ENCODE measurements at regions not wholly inside any gene's neighbourhood (a gene's known extent, or its start where the extent isn't known, plus 50 kb on each side); places are given as distances from the start of the nearest gene placed in this dataset.
"Not testable (repeated sequence)": the region's sequence is repeated elsewhere in the genome, so short reads cannot be mapped to it uniquely, and the experiment has no call there.

DNA sequence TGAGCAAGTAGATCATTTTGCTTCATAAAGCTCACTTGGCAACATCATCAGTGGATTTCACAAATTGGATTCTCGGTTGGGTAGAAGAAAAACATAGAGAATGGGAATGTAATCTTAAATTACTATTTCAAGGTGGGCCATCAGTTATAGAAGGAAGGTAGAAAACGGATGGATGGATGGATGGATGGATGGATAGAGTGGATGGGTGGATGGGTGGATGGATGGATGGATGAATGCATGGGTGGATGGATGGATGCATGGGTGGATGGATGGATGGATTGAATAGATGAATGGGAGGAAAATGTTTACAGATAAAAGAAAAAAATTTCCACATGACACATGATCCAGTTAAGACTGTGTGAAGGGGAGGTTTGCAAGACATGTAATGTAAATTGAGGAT lies 159.7 kb downstream of the MEX3B start:
- in situ Hi-C loops (cut with HindIII; ENCODE audit: low pct_ligation_motif_present, low pct_unique_long_range_greater_than_20kb, low sequenced_read_pairs), result no loop called here
- no peak for DNase-seq

- DNase-seq, result no peak
- in situ Hi-C loops (cut with HindIII; ENCODE audit: low pct_ligation_motif_present, low pct_unique_long_range_greater_than_20kb, low sequenced_read_pairs), result no loop called here
Observed at GRCh38 chr15:81885135-81885534, 160.7 kb downstream of the MEX3B start.

GRCh38 chr15:81882504-81882903 lies 163.3 kb downstream of the MEX3B start:
- in situ Hi-C loops (cut with HindIII; ENCODE audit: low pct_ligation_motif_present, low pct_unique_long_range_greater_than_20kb, low sequenced_read_pairs), result no loop called here
- DNase-seq, result no peak

DNA sequence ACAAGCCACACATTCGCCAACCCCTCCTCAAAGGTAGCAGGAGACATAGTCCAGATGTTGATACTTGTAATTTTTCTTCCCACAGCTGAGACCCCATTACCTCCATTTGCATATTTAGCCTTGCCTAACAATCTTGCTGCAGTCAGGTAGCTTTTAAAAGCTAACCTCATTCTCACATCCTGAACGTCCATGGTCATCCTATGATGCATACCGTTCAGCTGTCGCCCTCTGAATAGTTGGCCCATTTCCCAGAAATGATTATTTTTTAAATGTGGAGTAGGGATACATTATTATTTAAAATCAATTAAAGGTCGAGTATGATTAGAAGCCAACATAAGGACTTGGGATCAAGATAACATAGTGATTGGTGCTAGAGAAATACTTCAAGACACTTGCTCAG lies 165.0 kb downstream of the MEX3B start:
- DNase-seq, result no peak

GRCh38 chr15:81880314-81880713 lies 165.5 kb downstream of the MEX3B start:
- in situ Hi-C loops (cut with HindIII; ENCODE audit: low pct_ligation_motif_present, low pct_unique_long_range_greater_than_20kb, low sequenced_read_pairs), result no loop called here
- DNase-seq, result no peak

More for the DNA sequence above, 165.0 kb downstream of the MEX3B start:
- in situ Hi-C loops (cut with HindIII; ENCODE audit: low pct_ligation_motif_present, low pct_unique_long_range_greater_than_20kb, low sequenced_read_pairs), result no loop called here

GRCh38 chr15:81875717-81876116 lies 170.1 kb downstream of the MEX3B start:
- DNase-seq, result not testable (repeated sequence)

DNA sequence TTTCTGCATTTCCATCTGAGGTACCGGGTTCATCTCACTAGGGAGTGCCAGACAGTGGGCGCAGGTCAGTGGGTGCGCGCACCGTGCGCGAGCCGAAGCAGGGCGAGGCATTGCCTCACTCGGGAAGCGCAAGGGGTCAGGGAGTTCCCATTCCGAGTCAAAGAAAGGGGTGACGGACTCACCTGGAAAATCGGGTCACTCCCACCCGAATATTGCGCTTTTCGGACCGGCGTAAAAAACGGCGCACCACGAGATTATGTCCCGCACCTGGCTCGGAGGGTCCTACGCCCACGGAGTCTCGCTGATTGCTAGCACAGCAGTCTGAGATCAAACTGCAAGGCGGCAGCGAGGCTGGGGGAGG lies 175.1 kb downstream of the MEX3B start:
- in situ Hi-C loops (cut with HindIII; ENCODE audit: low pct_ligation_motif_present, low pct_unique_long_range_greater_than_20kb, low sequenced_read_pairs); DNase-seq: not testable (repeated sequence)

More at GRCh38 chr15:81875717-81876116, 170.1 kb downstream of the MEX3B start:
- in situ Hi-C loops (cut with HindIII; ENCODE audit: low pct_ligation_motif_present, low pct_unique_long_range_greater_than_20kb, low sequenced_read_pairs), result not testable (repeated sequence)

DNA sequence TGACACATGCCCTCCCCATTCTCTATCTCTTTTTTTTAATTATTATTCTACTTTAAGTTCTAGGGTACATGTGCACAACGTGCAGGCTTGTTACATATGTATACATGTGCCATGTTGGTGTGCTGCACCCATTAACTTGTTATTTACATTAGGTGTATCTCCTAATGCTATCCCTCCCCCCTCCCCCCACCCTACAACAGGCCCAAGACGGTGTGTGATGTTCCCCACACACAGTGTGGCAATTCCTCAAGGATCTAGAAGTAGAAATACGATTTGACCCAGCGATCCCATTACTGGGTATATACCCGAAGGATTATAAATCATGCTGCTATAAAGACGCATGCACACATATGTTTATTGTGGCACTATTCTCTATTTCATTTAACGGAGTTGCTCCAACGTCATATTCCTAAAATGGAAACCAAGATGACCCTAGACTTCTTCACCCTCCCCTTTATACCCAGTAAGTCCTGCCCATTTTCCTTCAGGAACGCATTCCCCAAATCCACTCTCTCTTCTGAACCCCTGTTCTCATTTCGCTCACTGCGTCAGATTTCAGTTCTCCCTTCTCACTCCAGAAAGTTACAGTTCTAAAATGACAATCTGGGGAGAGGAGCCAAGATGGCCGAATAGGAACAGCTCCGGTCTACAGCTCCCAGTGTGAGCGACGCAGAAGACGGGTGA lies 175.6 kb downstream of the MEX3B start:
- in situ Hi-C loops (cut with HindIII; ENCODE audit: low pct_ligation_motif_present, low pct_unique_long_range_greater_than_20kb, low sequenced_read_pairs), result not testable (repeated sequence)

DNA sequence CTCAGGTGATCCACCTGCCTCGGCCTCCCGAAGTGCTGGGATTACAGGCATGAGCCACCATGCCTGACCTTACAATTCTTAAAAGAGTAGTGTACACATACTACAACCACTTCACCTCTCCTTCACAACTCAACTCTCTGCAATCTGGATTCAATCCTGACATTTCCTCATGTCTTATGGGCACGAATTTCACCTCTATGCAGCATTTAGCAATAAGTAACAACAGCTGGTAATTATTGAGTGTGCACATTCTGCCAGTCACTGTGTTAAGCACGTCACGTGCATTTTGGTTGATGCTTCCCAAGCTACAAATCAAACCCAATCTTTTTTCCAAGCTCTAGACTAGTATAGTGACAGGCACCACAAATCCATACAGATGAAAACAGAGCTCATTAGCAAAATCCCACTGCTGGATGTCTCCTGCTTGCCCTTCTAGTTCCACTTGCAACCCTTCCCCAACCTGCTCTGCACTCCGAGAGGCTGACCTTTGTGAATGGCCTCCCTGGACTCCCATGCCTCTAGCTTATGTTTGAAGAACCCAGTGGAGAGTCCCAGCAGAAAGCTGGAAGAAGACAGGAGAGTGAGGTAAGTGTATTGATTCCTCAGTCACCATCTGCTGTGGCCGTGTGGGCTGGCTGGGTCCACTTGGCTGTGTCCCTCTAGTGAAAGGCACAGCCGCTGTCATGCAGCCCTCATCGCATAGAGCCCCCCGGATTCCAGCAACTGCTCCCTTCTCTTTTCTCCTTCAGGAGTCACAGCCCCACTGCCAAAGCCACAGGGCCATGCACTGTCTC lies 176.5 kb downstream of the MEX3B start:
- in situ Hi-C loops (cut with HindIII; ENCODE audit: low pct_ligation_motif_present, low pct_unique_long_range_greater_than_20kb, low sequenced_read_pairs), result no loop called here

More for the DNA sequence above, 175.6 kb downstream of the MEX3B start:
- DNase-seq, result not testable (repeated sequence)

DNA sequence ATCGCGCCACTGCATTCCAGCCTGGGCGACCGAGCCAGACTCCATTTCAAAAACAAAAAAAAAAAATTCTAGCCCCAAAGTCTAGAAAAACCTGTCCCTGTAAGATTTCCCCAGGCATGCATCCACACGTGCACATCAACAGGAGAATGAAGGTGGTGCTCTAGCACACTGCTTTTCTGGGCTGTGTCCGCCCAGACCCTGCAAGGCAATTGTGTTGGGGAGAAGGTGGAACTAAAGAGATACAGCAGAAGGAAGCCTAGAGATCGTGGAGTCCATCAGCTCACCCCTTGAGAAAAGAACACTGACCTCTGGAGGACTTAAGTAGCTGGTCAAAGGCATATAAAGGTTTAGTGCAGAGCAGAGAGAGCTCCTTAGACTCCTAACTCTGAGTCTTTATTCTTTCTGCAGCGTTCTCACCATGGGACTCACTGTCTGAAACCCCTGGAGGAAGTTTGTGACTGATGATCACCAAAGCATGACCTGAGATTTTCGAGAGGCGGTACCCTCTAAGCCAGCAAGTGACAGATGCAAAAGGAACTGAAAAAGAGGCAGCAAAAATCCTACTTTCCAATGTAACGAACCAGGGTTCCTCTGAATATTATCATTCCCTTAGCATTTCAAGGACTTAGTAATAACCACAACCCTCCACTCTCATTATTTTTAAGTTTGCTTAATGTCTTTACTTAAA lies 179.8 kb downstream of the MEX3B start:
- in situ Hi-C loops (cut with HindIII; ENCODE audit: low pct_ligation_motif_present, low pct_unique_long_range_greater_than_20kb, low sequenced_read_pairs), result no loop called here
- DNase-seq, result no peak

More for the DNA sequence above, 176.5 kb downstream of the MEX3B start:
- no peak for DNase-seq

GRCh38 chr15:81863162-81863561 lies 182.7 kb downstream of the MEX3B start:
- in situ Hi-C loops (cut with HindIII; ENCODE audit: low pct_ligation_motif_present, low pct_unique_long_range_greater_than_20kb, low sequenced_read_pairs), result no loop called here
- no peak for DNase-seq

GRCh38 chr15:81859737-81860516 lies 185.9 kb downstream of the MEX3B start:
- DNase-seq, result no peak

DNA sequence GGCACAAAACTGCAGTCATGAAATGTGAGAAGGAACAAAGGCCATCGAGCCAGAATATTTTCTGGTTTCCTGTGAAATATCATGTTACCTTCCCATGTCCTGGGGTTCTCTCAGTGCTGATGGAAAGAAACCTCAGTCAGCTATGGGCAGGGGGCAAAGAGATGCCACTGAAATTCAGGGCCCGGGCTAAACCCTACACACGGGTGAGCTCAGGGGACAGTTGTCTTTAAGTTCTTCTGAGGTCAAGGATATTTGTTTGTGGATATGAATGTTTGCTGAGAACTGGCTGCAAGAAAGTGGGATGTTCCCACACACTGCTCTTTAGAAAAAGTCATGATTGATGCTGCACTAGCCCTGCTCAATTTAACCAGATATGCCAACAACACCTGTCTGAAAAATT lies 187.2 kb downstream of the MEX3B start:
- DNase-seq, result no peak
- in situ Hi-C loops (cut with HindIII; ENCODE audit: low pct_ligation_motif_present, low pct_unique_long_range_greater_than_20kb, low sequenced_read_pairs), result no loop called here

More at GRCh38 chr15:81859737-81860516, 185.9 kb downstream of the MEX3B start:
- in situ Hi-C loops (cut with HindIII; ENCODE audit: low pct_ligation_motif_present, low pct_unique_long_range_greater_than_20kb, low sequenced_read_pairs), result no loop called here

- in situ Hi-C loops (cut with HindIII; ENCODE audit: low pct_ligation_motif_present, low pct_unique_long_range_greater_than_20kb, low sequenced_read_pairs), result no loop called here
- DNase-seq, result no peak
Observed at GRCh38 chr15:81858136-81858535, 187.7 kb downstream of the MEX3B start.

- in situ Hi-C loops (cut with HindIII; ENCODE audit: low pct_ligation_motif_present, low pct_unique_long_range_greater_than_20kb, low sequenced_read_pairs), result no loop called here
Observed at GRCh38 chr15:81856634-81857026, 189.2 kb downstream of the MEX3B start.

DNA sequence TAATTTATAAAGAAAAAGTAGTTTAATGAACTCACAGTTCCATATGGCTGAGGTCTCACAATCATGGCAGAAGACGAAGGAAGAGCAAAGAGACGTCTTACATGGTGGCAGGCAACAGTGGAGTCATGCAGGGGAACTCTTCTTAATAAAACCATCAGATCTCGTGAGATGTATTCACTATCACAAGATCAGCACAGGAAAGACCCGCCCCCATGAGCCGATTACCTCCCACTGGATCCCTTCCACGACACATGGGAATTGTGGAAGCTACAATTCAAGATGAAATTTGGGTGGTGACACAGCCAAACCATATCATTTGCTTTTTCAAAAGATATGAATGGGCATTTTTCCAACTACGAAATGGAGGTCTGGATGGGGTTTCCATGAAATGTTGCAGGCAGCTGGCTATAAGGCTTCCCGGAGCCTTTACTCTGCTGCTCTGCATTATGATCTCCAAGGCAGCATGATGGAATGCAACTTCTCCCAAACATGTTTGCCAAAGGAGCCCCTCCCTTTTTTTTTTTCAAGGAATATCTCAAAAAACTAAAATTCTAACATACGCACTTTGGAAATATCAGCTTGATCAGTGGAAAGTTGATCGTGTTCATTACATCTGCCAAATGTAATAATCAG lies 189.7 kb downstream of the MEX3B start:
- in situ Hi-C loops (cut with HindIII; ENCODE audit: low pct_ligation_motif_present, low pct_unique_long_range_greater_than_20kb, low sequenced_read_pairs), result no loop called here
- DNase-seq, result no peak

More at GRCh38 chr15:81856634-81857026, 189.2 kb downstream of the MEX3B start:
- DNase-seq, result no peak

GRCh38 chr15:81853150-81853748 lies 192.6 kb downstream of the MEX3B start:
- no peak for DNase-seq
- in situ Hi-C loops (cut with HindIII; ENCODE audit: low pct_ligation_motif_present, low pct_unique_long_range_greater_than_20kb, low sequenced_read_pairs), result no loop called here

Measured in ACHN (cell line).